Iris pigment epithelial cell (primary cell): ENCODE measurements at regions not wholly inside any gene's neighbourhood (a gene's known extent, or its start where the extent isn't known, plus 50 kb on each side); places are given as distances from the start of the nearest gene placed in this dataset.
"Not testable (repeated sequence)": the region's sequence is repeated elsewhere in the genome, so short reads cannot be mapped to it uniquely, and the experiment has no call there.

ENCODE experiments used
- DNase-seq: peaks from one replicate; pipeline ENCODE4 v3.0.0-alpha.2; 2011; ENCODE audit warnings: low read depth

- DNase-seq, result no peak
Measured at GRCh38 chrX:138020941-138021340, 455.0 kb downstream of the ZIC3 start.

- DNase-seq, result peak; percentile 6
Measured at GRCh38 chrX:138026211-138026610, 460.3 kb downstream of the ZIC3 start.

GRCh38 chrX:138031715-138032114 lies 465.8 kb downstream of the ZIC3 start:
- DNase-seq, result no peak

GRCh38 chrX:138034136-138034535 lies 468.2 kb downstream of the ZIC3 start:
- peak; percentile 1 for DNase-seq

- no peak for DNase-seq
Measured at GRCh38 chrX:138037548-138037947, 471.6 kb downstream of the ZIC3 start.

DNA sequence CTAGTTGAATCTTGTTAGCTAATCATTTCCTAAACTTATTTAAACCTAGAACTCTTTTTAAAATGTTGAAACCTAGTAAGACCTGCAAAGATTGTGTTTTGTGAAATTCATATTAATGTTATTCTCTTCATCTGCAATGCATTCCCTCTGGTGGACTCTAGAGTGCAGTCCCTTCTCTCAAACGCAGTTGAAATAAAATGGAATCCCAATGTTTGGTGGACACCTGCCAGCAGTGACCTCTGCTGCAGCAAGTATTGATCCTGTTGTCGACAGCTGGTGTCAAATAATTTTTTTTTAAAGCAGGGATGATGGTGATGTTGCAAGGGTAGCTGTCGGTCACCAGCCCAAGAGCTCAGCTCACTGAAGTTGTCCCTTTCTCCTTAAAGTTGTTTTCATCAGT lies 492.0 kb downstream of the ZIC3 start:
- DNase-seq, result no peak

DNA sequence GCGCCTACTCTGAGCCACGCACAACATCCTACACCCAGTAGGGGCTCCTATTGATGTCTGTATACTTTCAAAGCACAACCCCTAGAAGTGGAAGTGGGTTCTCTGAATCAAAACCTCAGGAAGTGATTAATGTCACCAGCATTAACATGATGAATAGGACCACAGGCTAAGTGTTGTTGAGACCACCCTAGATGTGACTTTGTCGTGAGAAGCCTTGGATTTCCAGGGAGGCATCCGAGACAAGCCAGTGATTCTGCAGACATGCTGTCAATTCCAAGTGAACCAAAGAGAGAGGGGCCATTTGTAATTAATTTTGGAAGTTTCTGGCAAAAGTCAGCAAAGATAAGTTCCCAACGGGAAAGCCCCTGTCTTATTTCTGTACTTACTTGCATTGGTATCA lies 493.0 kb downstream of the ZIC3 start:
- DNase-seq, result no peak

- no peak for DNase-seq
Measured at GRCh38 chrX:138067415-138067814, 501.5 kb downstream of the ZIC3 start.

DNA sequence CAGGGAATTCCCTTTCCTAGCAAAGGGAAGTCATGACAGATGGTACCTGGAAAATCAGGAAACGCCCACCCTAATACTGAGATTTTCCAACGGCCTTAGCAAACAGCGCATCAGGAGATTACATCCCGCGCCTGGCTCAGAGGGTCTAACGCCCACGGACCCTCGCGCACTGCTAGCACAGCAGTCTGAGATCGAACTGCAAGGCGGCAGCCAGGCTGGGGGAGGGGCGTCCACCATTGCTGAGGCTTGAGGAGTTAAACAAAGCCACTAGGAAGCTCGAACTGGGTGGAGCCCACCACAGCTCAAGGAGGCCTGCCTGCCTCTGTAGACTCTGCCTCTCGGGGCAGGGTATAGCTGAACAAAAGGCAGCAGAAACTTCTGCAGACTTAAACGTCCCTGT lies 507.7 kb downstream of the ZIC3 start:
- DNase-seq, result no peak

- DNase-seq, result no peak
Measured at GRCh38 chrX:138082251-138082650, 516.3 kb downstream of the ZIC3 start.

GRCh38 chrX:138082896-138083295 lies 517.0 kb downstream of the ZIC3 start:
- no peak for DNase-seq

- not testable (repeated sequence) for DNase-seq
Measured at GRCh38 chrX:138110910-138111309, 545.0 kb downstream of the ZIC3 start.

DNA sequence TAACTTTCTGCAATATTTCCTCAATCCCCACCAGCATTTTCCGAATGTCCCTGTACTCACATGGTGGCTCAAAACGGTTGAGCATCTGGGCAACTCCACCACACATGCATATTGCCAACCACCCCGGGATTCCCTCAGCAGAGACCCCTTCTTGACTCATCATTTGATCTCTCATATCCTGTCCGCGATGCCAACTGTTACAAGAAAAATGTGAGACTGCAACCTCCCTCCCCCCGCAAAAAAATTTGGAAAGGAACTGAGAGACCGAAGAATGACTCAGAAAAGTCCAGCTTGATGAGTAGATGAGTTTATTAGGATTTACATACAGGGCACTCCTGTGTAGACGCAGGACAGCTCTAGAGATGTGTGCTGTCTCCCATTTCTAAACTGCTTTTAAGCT lies 561.4 kb downstream of the ZIC3 start:
- peak; percentile 3 for DNase-seq

GRCh38 chrX:138128027-138128671 lies 562.2 kb downstream of the ZIC3 start:
- DNase-seq, result peak; percentile 28

GRCh38 chrX:138150709-138151108 lies 560.8 kb downstream of the FGF13 start:
- no peak for DNase-seq

DNA sequence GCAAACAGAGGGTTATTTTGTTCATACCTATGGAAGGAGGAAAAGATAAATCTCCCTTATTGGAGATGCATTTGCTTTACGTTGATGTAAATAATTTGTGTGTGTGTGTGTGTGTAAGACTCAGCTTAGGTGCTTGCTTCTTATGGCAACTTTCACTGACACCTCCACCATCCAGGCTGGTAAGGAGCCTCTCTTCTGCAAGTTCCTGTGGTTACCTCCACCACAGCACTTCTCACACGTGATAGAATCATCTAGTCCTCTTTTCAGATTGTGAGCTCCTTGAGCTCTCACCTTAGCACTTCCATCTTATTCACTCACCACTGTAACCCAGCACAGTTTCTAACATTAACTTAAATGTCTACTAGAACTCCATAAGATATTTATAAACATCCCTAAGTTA lies 553.7 kb downstream of the FGF13 start:
- DNase-seq, result no peak

GRCh38 chrX:138191998-138192397 lies 519.5 kb downstream of the FGF13 start:
- DNase-seq, result peak; percentile 42

GRCh38 chrX:138229718-138230117 lies 481.8 kb downstream of the FGF13 start:
- DNase-seq, result no peak

GRCh38 chrX:138240266-138240665 lies 471.3 kb downstream of the FGF13 start:
- no peak for DNase-seq

GRCh38 chrX:138254001-138254400 lies 457.5 kb downstream of the FGF13 start:
- DNase-seq, result no peak

DNA sequence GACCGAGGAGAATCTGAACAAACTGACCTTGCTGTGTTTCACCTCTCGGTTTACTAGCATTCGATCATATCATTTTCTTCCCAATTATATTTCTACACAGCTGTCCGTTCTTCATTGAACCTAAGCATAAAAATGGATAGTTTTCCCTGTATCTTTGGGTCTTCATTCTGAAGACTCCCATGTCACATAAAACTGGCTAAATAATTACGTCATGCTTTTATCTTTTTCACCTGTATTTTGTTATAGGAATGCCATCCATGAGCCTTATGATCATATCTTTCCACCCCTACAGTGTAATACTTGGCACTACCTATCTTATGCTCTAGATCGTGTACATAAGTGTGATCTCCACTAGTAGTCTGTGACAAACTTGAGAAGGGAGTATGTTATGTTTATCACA lies 456.1 kb downstream of the FGF13 start:
- no peak for DNase-seq

GRCh38 chrX:138264095-138264494 lies 447.4 kb downstream of the FGF13 start:
- DNase-seq, result not testable (repeated sequence)

GRCh38 chrX:138270931-138271330 lies 440.6 kb downstream of the FGF13 start:
- DNase-seq, result no peak

DNA sequence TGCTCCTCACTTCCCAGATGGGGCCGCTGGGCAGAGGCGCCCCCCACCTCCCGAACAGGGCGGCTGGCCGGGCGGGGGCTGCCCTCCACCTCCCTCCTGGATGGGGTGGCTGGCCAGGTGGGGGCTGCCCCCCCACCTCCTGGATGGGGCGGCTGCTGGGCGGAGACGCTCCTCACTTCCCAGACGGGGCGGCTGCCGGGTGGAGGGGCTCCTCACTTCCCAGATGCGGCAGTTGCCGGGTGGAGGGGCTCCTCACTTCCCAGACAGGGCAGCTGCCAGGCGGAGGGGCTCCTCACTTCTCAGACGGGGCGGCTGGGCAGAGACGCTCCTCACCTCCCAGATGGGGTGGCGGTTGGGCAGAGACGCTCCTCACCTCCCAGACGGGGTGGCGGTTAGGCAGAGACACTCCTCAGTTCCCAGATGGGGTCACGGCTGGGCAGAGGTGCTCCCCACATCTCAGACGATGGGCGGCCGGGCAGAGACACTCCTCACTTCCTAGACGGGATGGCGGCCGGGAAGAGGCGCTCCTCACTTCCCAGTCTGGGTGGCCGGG lies 428.8 kb downstream of the FGF13 start:
- not testable (repeated sequence) for DNase-seq
